ENCODE measurements at regions not wholly inside any gene's neighbourhood (a gene's known extent, or its start where the extent isn't known, plus 50 kb on each side); places are given as distances from the start of the nearest gene placed in this dataset.

DNA sequence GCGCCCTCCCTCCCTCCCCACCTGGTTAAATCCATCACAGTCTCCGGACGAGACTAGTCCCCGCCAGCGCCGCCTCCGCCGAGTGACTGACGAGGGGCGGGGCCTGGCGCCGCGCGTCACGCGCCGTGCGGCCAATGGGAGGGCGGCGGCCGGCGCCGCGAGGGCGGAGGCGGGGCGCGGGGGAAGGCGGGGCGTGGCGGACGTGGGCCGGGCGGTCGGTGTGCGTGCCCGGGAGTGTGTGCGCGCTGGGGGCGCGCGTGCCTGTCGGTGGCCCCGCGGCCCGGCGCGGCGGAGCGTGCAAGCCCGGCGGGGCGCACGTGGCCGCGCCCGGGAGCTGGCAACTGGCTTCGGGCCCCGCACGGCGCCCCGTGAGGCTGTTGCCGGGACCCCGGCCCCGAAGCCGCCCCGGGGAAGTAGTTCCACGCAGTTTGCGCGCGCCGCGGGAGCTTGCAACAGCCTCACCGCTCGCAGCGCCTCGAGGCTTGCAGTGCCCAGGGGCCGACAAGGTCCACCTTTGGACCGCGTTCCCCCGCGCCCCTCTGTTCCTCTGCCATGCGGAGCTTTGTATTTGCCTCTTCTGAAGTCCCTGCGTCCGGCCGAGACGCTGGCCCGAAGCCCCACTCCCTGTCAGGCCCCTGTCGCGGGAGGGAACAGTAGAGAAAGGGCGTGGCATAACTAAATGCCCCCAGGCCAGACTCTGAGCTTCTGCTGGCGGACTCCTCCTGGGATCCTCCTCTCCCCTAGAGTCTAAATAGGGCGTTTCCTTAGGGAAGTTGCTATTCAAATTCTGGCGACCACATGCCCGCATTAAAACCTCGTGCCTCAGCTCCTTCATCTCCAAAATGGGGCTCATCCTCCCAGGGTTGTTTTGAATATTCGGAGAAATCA lies 400.9 kb downstream of the SHQ1 start:
- Mint-ChIP-seq H3K4me3 (peak overlapping the region; percentile 64), H3K27ac (peak overlapping the region; percentile 67), H3K9me3 (no peaks in the 10 kb centered on the region)

DNA sequence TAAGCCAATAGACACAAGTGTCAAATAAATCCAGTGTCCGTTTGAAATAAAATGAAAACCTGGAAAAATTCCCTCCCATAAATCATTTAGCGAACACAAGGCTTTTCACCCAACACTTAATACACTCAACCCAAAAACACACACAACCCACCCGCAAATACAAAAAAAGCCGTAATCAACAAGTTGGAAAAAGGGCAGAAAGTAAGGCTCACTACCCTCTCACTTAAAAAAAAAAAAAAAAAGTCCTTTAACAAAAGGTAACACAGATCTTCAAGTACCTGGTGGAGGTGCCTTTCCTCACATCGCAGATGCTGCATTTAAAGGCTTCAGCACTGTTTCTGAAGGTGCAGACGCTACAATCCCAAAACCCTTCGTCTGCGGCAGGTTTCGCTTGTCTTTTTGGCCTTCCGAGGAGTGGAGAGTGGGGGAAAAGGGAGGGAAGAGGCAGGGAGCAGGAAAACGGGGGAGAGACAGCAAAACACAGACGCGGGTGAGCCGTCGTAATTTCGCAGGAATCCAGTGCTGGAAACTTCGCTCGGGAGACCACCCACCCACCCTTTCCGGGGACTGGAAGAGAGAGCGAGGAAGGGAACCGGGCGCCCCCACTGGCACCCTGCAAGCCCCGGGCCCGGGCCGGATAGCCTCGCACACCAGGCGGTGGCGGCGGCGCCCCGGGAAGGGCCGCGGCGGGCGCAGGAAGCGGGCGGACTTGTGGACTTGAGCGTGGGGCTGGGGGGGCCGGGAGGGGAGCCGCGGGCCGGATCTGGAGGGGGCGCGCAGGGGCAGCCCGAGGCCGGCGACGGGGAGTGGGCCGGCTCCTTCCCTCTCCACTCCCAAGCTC lies 401.8 kb downstream of the SHQ1 start, which contains the start of gene RYBP:
TSS of gene RYBP (minus strand) at position 404 of the 841 bp plus-strand sequence.
- H3K4me3 Mint-ChIP-seq, result peak within 1 kb of the TSS; percentile 98
- H3K9me3 Mint-ChIP-seq, result no peaks in the 10 kb centered on the region
- H3K27ac Mint-ChIP-seq, result peak within 1 kb of the TSS; percentile 97
- H3K36me3 Mint-ChIP-seq (ENCODE audit: low read depth), result peaks cover 28% of the 10 kb centered on the region
- peaks cover 49% of the 10 kb centered on the region for H3K4me1 Mint-ChIP-seq (ENCODE audit: low read depth)
- H3K27me3 Mint-ChIP-seq (ENCODE audit: low read depth), result peaks cover 7% of the 10 kb centered on the region

More for the DNA sequence above, 400.9 kb downstream of the SHQ1 start:
- Mint-ChIP-seq H3K27me3 (ENCODE audit: low read depth) (peaks cover 10% of the 10 kb centered on the region), H3K36me3 (ENCODE audit: low read depth) (peaks cover 26% of the 10 kb centered on the region), H3K4me1 (ENCODE audit: low read depth) (peaks cover 44% of the 10 kb centered on the region)

DNA sequence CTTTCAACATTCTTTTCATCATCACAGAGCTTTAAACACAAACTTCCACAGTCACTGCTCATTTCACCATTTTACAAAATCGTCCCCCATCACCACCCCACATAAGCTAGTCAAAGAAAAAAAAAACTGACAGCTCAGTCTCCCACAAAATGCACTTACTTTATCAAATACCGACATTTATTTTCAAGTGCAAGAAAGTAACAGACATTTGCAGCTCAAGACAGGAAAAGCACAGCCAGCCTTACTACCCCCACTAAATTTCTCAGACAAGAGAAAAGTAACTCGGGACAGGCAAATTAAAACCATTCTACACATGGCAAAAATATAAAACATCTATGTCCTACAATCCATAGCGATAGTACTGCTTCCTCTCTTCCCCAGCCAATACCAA lies 402.4 kb downstream of the SHQ1 start:
- Mint-ChIP-seq H3K27me3 (ENCODE audit: low read depth) (peaks cover under 1% of the 10 kb centered on the region), H3K4me1 (ENCODE audit: low read depth) (peaks cover 50% of the 10 kb centered on the region), H3K27ac (peak overlapping the region; percentile 97), H3K4me3 (peak overlapping the region; percentile 98), H3K36me3 (ENCODE audit: low read depth) (peaks cover 30% of the 10 kb centered on the region), H3K9me3 (no peaks in the 10 kb centered on the region)

DNA sequence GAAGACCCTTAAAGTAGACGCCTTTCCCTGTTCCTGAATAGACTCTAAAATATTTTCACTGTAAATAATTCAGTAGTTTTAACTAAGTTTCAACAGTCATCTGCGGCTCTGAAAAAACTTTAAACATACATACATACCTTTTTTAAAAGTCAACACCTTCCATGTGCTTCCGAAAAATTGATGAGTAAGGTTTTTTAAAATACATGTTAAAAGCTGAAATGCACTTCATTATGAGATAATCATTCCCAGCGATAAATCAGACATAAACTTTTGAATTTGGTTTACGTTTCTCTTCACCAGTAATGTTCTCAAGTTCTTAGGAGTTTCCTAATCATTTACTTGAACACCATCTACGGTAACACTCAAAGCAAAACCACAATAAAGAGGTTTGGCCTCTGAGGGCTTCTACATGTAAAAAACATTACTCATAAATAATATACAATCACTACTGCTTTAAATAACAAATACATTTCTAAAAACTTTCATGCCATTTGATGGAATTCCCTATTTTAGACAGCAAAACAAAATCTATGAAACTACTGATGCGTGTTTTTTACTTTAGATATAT lies 403.5 kb downstream of the SHQ1 start:
- peak overlapping the region; percentile 98 for H3K4me3 Mint-ChIP-seq
- no peaks in the 10 kb centered on the region for H3K9me3 Mint-ChIP-seq
- peak overlapping the region; percentile 58 for H3K27ac Mint-ChIP-seq
- H3K27me3 Mint-ChIP-seq (ENCODE audit: low read depth), result no peaks in the 10 kb centered on the region
- peaks cover 57% of the 10 kb centered on the region for H3K4me1 Mint-ChIP-seq (ENCODE audit: low read depth)
- peaks cover 32% of the 10 kb centered on the region for H3K36me3 Mint-ChIP-seq (ENCODE audit: low read depth)

DNA sequence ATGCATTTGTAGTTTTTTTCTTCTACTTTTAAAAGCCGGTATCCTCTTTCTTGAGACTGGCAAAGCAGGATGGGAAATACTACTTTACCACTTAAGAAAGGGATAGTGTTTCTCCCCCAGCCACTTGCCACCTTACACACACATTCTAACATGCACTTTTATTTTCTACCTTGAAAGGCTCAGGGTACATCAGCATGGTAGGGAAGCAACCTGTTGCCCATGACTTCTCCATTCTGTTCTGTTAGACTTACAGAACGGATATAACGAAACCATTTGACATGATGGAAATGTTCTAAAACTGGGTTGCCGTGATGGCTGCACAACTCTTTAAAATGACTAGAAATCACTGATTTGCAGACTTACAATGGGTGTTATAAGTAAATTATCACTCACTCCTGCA lies 405.5 kb downstream of the SHQ1 start:
- H3K36me3 Mint-ChIP-seq (ENCODE audit: low read depth), result peaks cover 48% of the 10 kb centered on the region
- peaks cover 72% of the 10 kb centered on the region for H3K4me1 Mint-ChIP-seq (ENCODE audit: low read depth)
- H3K4me3 Mint-ChIP-seq, result peak overlapping the region; percentile 18
- no peak overlapping the region for H3K27ac Mint-ChIP-seq
- no peaks in the 10 kb centered on the region for H3K27me3 Mint-ChIP-seq (ENCODE audit: low read depth)
- no peaks in the 10 kb centered on the region for H3K9me3 Mint-ChIP-seq

DNA sequence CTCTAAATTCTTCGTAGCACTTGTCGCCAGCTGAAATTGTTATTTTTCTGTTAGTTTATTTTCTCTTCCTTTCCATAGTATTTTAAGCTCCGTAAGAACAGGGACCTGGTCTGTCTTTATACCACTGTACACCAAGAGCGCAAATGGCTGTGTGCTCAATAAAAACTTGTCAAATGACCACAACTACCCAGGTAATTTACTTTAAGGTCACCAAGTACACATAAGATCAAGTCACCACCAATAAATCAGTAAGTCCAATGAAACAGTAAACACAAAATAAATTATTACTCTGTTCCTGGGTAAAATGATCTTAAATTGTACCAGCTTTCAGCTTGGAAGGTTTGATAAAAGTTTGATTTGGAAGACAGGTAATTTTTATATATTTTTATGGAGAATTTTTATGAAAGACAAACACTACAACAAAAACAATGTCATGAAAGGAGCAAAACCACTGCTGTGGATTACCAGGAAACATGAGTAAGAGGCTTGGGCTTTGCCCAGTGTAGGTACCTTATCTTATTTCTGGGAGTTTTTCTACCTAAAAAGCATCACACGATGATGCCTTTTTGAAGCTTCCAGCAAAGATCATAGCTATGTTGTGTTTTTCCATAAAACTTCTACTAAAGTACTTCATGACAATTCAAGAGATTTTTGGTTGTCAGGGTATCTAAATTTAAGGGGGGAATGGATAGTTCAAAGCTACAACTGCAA lies 406.8 kb downstream of the SHQ1 start:
- H3K27ac Mint-ChIP-seq, result peak overlapping the region; percentile 65
- H3K27me3 Mint-ChIP-seq (ENCODE audit: low read depth), result no peaks in the 10 kb centered on the region
- no peaks in the 10 kb centered on the region for H3K9me3 Mint-ChIP-seq
- H3K36me3 Mint-ChIP-seq (ENCODE audit: low read depth), result peaks cover 54% of the 10 kb centered on the region
- peaks cover 81% of the 10 kb centered on the region for H3K4me1 Mint-ChIP-seq (ENCODE audit: low read depth)
- peak overlapping the region; percentile 64 for H3K4me3 Mint-ChIP-seq

DNA sequence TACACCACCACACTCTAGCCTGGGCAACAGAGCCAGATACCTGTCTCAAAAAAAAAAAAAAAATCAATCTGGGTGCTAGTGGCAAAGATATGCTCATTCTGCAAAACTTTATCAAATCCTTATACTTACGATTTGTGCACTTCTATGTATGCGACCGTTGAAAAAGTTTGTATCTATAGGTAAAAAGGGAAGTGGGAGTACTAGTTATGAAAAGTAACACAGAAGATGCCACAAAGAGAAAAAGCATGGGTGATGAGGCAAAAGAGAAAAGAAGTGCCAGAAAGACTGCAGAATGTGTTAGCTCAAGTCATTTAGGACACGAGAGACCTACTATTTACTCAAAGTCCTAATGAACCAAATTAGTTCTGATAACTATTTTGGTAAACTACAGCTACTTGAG lies 407.8 kb downstream of the SHQ1 start:
- peaks cover 74% of the 10 kb centered on the region for H3K4me1 Mint-ChIP-seq (ENCODE audit: low read depth)
- H3K27me3 Mint-ChIP-seq (ENCODE audit: low read depth), result no peaks in the 10 kb centered on the region
- H3K27ac Mint-ChIP-seq, result no peak overlapping the region
- H3K9me3 Mint-ChIP-seq, result no peaks in the 10 kb centered on the region
- peaks cover 46% of the 10 kb centered on the region for H3K36me3 Mint-ChIP-seq (ENCODE audit: low read depth)
- no peak overlapping the region for H3K4me3 Mint-ChIP-seq

DNA sequence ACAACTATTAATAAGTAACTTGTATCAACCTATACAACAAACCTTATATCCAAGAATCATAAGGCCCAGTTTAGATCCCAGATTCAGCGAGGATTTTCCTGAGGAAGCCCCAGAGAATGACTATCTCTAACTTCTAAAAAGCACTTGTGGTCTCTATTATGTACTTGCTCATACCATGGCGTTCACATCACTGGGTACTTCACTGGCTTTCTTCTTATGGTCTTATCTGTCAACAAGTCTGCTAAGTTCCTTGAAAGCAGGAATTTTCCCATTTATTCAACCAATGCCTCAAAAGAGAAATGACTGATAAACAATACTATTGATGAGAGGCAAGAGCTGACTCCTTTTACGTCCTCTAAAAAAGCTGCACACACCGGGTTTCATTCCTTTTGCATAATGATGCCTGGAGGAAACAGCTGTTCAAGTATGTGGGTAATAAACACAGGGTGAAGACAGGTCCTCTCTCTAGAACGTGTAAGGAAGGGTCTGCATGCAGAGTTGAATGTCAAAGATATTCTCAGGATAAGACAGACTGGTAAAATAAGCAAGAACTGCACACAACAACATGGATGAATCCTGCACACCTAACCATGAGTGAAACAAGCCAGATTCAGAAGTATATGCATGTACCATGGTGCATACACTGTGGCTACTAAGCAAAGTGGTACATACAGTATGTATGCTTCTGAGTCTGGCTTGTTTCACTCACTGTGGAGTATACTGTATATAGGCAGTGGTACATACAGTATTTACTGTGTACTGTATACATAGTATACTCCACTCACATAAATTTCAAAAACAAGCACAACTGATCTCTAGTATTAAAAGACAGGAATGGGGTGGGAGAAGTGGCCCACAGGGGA lies 408.7 kb downstream of the SHQ1 start:
- H3K4me3 Mint-ChIP-seq, result no peak overlapping the region
- H3K27ac Mint-ChIP-seq, result no peak overlapping the region
- no peaks in the 10 kb centered on the region for H3K9me3 Mint-ChIP-seq
- H3K27me3 Mint-ChIP-seq (ENCODE audit: low read depth), result no peaks in the 10 kb centered on the region
- peaks cover 71% of the 10 kb centered on the region for H3K4me1 Mint-ChIP-seq (ENCODE audit: low read depth)
- H3K36me3 Mint-ChIP-seq (ENCODE audit: low read depth), result peaks cover 46% of the 10 kb centered on the region

DNA sequence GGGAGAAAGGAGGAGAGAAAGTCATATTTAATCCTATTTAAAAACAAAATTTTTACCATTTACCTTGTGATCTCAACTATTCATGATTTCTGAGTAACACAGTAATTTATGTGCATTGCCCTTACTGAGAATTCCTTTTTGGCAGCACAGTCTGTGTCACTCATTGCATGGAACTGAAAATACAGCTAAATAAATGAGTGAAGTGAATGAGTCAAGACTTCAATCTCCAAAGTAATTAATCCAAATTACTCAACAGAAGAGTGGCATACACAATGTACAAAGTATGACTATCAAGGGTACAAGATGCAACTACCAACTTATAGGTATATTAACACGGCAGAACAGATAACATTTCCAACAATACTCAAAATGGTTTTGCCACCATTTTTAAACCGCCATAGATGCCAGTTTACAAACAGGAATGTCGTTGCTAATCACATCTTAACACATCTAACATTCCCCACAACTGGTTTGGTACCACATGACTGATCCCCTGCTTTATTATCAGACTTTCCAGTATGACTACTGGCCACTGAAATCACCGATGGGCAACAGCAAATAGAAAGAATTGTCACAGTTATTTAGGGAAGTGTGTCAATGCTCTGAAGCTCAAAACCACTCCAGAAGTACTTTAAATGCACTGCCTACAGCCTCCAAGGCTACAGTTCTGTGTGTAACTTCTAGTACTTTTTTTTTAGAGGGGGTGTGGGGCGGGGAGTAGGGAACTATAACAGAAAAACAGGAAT lies 410.4 kb downstream of the SHQ1 start:
- Mint-ChIP-seq H3K27me3 (ENCODE audit: low read depth) (no peaks in the 10 kb centered on the region), H3K36me3 (ENCODE audit: low read depth) (peaks cover 37% of the 10 kb centered on the region), H3K4me1 (ENCODE audit: low read depth) (peaks cover 63% of the 10 kb centered on the region), H3K27ac (no peak overlapping the region), H3K4me3 (peak overlapping the region; percentile 32), H3K9me3 (no peaks in the 10 kb centered on the region)

DNA sequence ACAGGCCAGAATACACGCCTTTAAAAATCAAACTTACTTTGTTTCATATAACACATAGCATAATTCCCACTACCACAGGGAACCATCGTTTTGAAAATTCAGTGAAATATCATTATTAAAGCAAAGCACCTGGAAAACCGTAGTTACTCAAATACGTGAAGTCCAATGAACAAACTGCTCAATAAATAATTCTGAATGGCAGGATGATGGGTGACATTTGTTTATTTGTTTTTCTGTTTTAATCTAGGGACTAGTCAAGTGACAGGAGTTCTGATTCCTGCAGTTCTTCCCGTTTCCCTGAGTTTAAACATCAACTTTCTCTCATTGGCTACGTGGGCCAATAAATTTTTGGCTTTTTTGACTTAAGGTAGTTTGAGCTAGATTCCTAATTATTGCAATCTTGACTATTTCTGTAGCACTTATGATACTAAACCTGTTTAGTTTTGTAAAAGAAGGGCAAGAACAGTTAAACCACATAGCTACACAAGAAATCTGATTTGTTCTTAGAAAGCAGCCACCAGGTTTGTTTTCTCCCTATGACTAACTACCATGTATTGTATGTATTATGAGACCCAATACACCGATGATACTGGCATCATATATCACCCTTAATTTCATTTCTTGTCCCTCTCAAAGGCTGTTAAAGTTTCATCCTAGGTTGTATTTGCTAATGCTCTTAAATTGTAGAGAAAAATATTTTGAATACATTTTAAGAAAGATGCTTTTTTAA lies 411.2 kb downstream of the SHQ1 start:
- no peaks in the 10 kb centered on the region for H3K27me3 Mint-ChIP-seq (ENCODE audit: low read depth)
- peaks cover 62% of the 10 kb centered on the region for H3K4me1 Mint-ChIP-seq (ENCODE audit: low read depth)
- H3K4me3 Mint-ChIP-seq, result peak overlapping the region; percentile 32
- H3K9me3 Mint-ChIP-seq, result no peaks in the 10 kb centered on the region
- peaks cover 37% of the 10 kb centered on the region for H3K36me3 Mint-ChIP-seq (ENCODE audit: low read depth)
- no peak overlapping the region for H3K27ac Mint-ChIP-seq

DNA sequence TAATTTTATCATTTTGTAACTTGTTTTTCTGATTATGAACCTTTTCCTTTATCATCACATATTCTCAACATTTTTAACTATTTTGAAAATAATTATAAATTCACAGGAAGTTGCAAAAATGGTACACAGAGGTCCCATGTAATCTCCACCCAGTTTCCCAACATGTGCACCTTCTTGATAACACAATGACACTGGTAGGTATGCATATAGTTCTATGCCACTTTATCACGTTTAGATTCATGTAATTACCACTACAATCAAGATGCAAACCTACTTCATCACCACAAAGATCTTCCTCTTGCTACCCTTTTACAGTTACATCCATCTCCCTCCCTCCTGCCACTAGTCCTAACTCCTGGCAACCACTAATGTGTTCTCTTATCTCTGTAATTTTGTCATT lies 413.9 kb downstream of the SHQ1 start:
- Mint-ChIP-seq H3K36me3 (ENCODE audit: low read depth) (peaks cover 29% of the 10 kb centered on the region), H3K27ac (no peak overlapping the region), H3K4me3 (no peak overlapping the region), H3K4me1 (ENCODE audit: low read depth) (peaks cover 55% of the 10 kb centered on the region), H3K9me3 (no peaks in the 10 kb centered on the region), H3K27me3 (ENCODE audit: low read depth) (no peaks in the 10 kb centered on the region)

DNA sequence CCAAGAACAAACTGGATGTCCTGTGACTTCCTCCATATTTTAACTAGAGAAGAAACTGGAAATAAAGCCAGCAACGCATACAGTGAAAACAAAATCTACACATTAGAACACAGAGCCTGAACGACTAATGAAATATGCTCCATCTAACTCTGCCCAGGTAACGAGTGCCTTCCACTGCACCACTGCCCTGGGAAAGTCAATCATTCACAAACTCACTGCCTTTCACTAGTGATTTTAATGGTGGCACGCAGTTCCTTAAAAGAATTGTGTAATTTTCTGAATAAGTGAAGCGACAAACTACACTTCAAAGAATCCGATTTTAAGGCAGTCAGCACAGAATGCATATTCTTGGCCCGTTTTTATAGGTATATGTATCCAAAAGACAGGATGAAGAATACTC lies 416.0 kb downstream of the SHQ1 start:
- Mint-ChIP-seq H3K4me3 (no peak overlapping the region), H3K27me3 (ENCODE audit: low read depth) (no peaks in the 10 kb centered on the region), H3K4me1 (ENCODE audit: low read depth) (peaks cover 55% of the 10 kb centered on the region), H3K27ac (no peak overlapping the region), H3K36me3 (ENCODE audit: low read depth) (peaks cover 17% of the 10 kb centered on the region), H3K9me3 (no peaks in the 10 kb centered on the region)
